GM12878 (cell line): ENCODE measurements at regions not wholly inside any gene's neighbourhood (a gene's known extent, or its start where the extent isn't known, plus 50 kb on each side); places are given as distances from the start of the nearest gene placed in this dataset.

Experiments
- ATAC-seq: fragments of 200-7000 bp; cut with Tn5 transposase; 3 replicates; pipeline ENCODE4 v1.9.1; 2020; ENCODE audit warnings: mild to moderate bottlenecking, moderate library complexity
- BruUV-seq: library from RNA; stranded (reverse); fragments of 400-500 nt; replicated peaks from 2 replicates; lab custom pipeline; 2021; lab: Mats Ljungman, UMichigan
- CTCF ChIA-PET: fragments of 300-600 bp; sonication (Branson Sonifier 250); formaldehyde crosslinking; extraction: SDS; loops from one replicate; lab custom pipeline; 2021; ENCODE audit warnings: inconsistent platforms; lab: Yijun Ruan, JAX
- POLR2A ChIA-PET: fragments of 350-600 bp; formaldehyde crosslinking; extraction: SDS; loops from one replicate; lab custom pipeline; 2021; ENCODE audit warnings: inconsistent platforms; lab: Charles Lee
- RAD21 ChIA-PET: fragments of 300-600 bp; sonication (Branson Sonifier 250); formaldehyde crosslinking; loops from one replicate; lab custom pipeline; 2023; ENCODE audit warnings: antibody characterized with exemption; ENCODE audit not compliant: unreplicated experiment; lab: Charles Lee
- SMC1A ChIA-PET: fragments of 300-600 bp; sonication (Branson Sonifier 250); formaldehyde crosslinking; loops from one replicate; lab custom pipeline; 2023; ENCODE audit not compliant: unreplicated experiment, uncharacterized antibody; lab: Charles Lee
- DNase-seq: peaks from one replicate; pipeline ENCODE4 v3.0.0-alpha.2; 2011; ENCODE audit warnings: low read depth, low spot score
- FAIRE-seq: peaks from 3 replicates; lab custom pipeline; 2011; peaks lifted over from hg19 to GRCh38; lab: Jason Lieb, UNC
- H2AFZ ChIP-seq: 2 replicates; pipeline ENCODE4 v1.6.0; 2011; ENCODE audit warnings: low read depth, low read length, control low read depth; ENCODE audit not compliant: control insufficient read depth
- H3K27ac ChIP-seq: 2 replicates; pipeline ENCODE4 v1.5.1; 2011; ENCODE audit warnings: control low read depth; ENCODE audit not compliant: control insufficient read depth, insufficient read depth
- H3K27me3 ChIP-seq, 2 experiments: replicated peaks in 1 of 2; 2 replicates each; pipeline versions ENCODE4 v1.6.0 to v1.6.1; 2011; ENCODE audit warnings: low read length in 1 of 2; ENCODE audit not compliant: control insufficient read depth in 2 of 2, insufficient read depth in 2 of 2
- H3K36me3 ChIP-seq, 2 experiments: 2 replicates each; pipeline ENCODE4 v1.5.1; 2011; ENCODE audit warnings: low read length in 1 of 2; ENCODE audit not compliant: control insufficient read depth in 2 of 2, insufficient read depth in 2 of 2
- H3K4me1 ChIP-seq: 2 replicates; pipeline ENCODE4 v1.6.1; 2011; ENCODE audit warnings: mild to moderate bottlenecking, low read length, moderate library complexity, mixed read lengths; ENCODE audit not compliant: control insufficient read depth, insufficient read depth
- H3K4me2 ChIP-seq: 2 replicates; pipeline ENCODE4 v1.6.0; 2011; ENCODE audit warnings: control low read depth; ENCODE audit not compliant: control insufficient read depth, insufficient read depth
- H3K4me3 ChIP-seq: fragments of 200-600 bp; sonication (generic); 2 replicates; pipeline ENCODE4 v1.5.1; 2016
- H3K79me2 ChIP-seq: 2 replicates; pipeline ENCODE4 v1.6.0; 2011; ENCODE audit warnings: low read length; ENCODE audit not compliant: control insufficient read depth, insufficient read depth
- H3K9ac ChIP-seq: 2 replicates; pipeline ENCODE4 v1.8.0; 2011; ENCODE audit warnings: low read length, control low read depth, mixed read lengths; ENCODE audit not compliant: control insufficient read depth, insufficient read depth
- H3K9me3 ChIP-seq: replicated peaks from 3 replicates; pipeline ENCODE4 v1.5.1; 2011; ENCODE audit warnings: mild to moderate bottlenecking, low read length; ENCODE audit not compliant: control insufficient read depth, insufficient read depth
- H4K20me1 ChIP-seq: 2 replicates; pipeline ENCODE4 v1.6.0; 2011; ENCODE audit not compliant: control insufficient read depth, insufficient read depth
- BRCA1 ChIP-seq: IDR thresholded peaks from 2 replicates; pipeline ENCODE4 v1.6.1; 2011; ENCODE audit warnings: low read depth, low read length, improper control_type of control experiment
- CBFB ChIP-seq: IDR thresholded peaks from 2 replicates; pipeline ENCODE4 v1.6.1; 2016; ENCODE audit warnings: antibody characterized with exemption, low read depth
- CHD4 ChIP-seq: fragments of 200-600 bp; sonication (generic); IDR thresholded peaks from 2 replicates; pipeline ENCODE4 v1.6.1; 2016; ENCODE audit warnings: mild to moderate bottlenecking
- EP300 ChIP-seq, 2 experiments: fragments of 150-350 bp in 1 of 2; IDR thresholded peaks; 2 replicates each; pipeline ENCODE4 v1.6.1; 2011 to 2012; ENCODE audit warnings: low read depth in 2 of 2, low read length in 2 of 2, borderline replicate concordance in 1 of 2, improper control_type of control experiment in 1 of 2, inconsistent platforms in 1 of 2; ENCODE audit not compliant: control insufficient read depth in 1 of 2
- GATAD2B ChIP-seq: fragments of 450-650 bp; conservative IDR thresholded peaks from 2 replicates; pipeline ENCODE4 v1.6.1; 2017; ENCODE audit warnings: low read depth, mild to moderate bottlenecking, moderate library complexity
- HDGF ChIP-seq: fragments of 450-650 bp; IDR thresholded peaks from 2 replicates; pipeline ENCODE4 v1.6.1; 2016; ENCODE audit warnings: antibody characterized with exemption
- IKZF2 ChIP-seq, 2 experiments: fragments of 450-650 bp; IDR thresholded peaks; 2 replicates each; pipeline ENCODE4 v1.6.1; 2017; ENCODE audit warnings: mild to moderate bottlenecking in 2 of 2, moderate library complexity in 2 of 2
- LARP7 ChIP-seq: fragments of 450-650 bp; IDR thresholded peaks from 2 replicates; pipeline ENCODE4 v1.6.1; 2017; ENCODE audit warnings: mild to moderate bottlenecking
- NR2F1 ChIP-seq: fragments of 450-650 bp; conservative IDR thresholded peaks from 2 replicates; pipeline ENCODE4 v1.6.1; 2017; ENCODE audit warnings: mild to moderate bottlenecking
- POLR2AphosphoS5 ChIP-seq: IDR thresholded peaks from 2 replicates; pipeline ENCODE4 v1.6.1; 2011; ENCODE audit warnings: mild to moderate bottlenecking, low read length, inconsistent platforms
- RAD21 ChIP-seq: IDR thresholded peaks from 2 replicates; pipeline ENCODE4 v1.6.1; 2011; ENCODE audit warnings: mild to moderate bottlenecking, low read depth, low read length, moderate library complexity; ENCODE audit not compliant: insufficient read depth
- RELA ChIP-seq: fragments of 450-650 bp; IDR thresholded peaks from 2 replicates; pipeline ENCODE4 v1.8.0; 2014; ENCODE audit warnings: borderline replicate concordance; ENCODE audit not compliant: partially characterized antibody
- SPI1 ChIP-seq: IDR thresholded peaks from 2 replicates; pipeline ENCODE4 v1.6.1; 2011; ENCODE audit warnings: low read depth, mild to moderate bottlenecking, low read length, moderate library complexity, borderline replicate concordance; ENCODE audit not compliant: insufficient read depth
- SREBF2 ChIP-seq: IDR thresholded peaks from 2 replicates; pipeline ENCODE4 v1.6.1; 2012; ENCODE audit warnings: mild to moderate bottlenecking, low read length
- WGBS: methylation state at CpG from one replicate; pipeline ENCODE4 v1.1.6; 2016; ENCODE audit warnings: low lambda C conversion rate; ENCODE audit not compliant: insufficient replicate concordance, insufficient coverage; ENCODE audit errors: missing lambda C conversion rate; 5-methylcytosine and 5-hydroxymethylcytosine counted together
- in situ Hi-C: fragments of 300-500 bp; cut with MboI; formaldehyde crosslinking; loops from 9 replicates; pipeline ENCODE4 v1.14.3; 2018; ENCODE audit warnings: mixed read lengths
- intact Hi-C: fragments of 100-400 bp; cut with micrococcal nuclease; formaldehyde crosslinking; loops from one replicate; pipeline ENCODE4 v1.14.2; 2022; ENCODE audit not compliant: unreplicated experiment
- TF ChIP-seq, protein P1 (sequence below): fragments of 450-650 bp; IDR thresholded peaks from 2 replicates; pipeline ENCODE4 v1.6.1; 2017; ENCODE audit warnings: mild to moderate bottlenecking
- TF ChIP-seq, protein P2 (sequence below): IDR thresholded peaks from 2 replicates; pipeline ENCODE4 v1.6.1; 2011; ENCODE audit warnings: mild to moderate bottlenecking, low read depth, low read length, moderate library complexity; ENCODE audit not compliant: insufficient replicate concordance

DNA sequence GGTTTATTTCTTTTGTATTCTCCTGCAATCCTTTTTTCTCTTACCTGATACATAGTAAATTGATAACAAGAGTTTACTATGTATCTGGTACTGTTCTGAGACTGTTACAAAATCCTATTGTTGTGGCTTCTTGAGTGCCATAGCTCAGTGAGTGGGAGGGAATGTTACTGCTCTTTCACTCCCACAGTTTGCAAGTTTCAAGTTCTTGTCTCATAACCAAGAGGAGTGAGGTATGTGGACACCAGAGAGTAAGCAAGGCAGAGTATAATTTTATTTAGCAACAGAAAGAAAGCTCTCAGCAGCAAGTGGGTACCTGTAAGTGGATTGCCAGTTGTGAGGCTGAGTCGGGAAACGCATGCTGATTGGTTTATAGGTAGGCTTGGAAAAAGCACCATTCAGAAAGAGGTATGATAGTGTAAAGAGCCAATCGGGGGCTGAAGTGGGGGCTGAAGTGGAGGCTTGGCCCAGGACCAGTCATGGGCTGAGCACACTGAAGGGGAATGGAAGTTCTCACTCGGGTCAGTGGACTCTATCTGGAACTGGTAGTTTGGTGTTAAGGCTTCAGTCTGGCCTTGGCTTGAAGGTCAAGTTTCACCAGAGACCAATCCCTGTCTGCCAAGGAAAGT lies 850.8 kb downstream of the TMTC2 start:
- Histone ChIP-seq H3K9ac (no peak overlapping the region), H3K27me3 (no peaks in the 10 kb centered on the region), H3K27ac (no peak overlapping the region), H3K4me2 (no peak overlapping the region), H4K20me1 (no peaks in the 10 kb centered on the region), H3K4me3 (no peak overlapping the region), H2AFZ (no peak overlapping the region), H3K4me1 (no peaks in the 10 kb centered on the region), H3K9me3 (no peaks in the 10 kb centered on the region), H3K79me2 (no peaks in the 10 kb centered on the region), H3K36me3 (no peaks in the 10 kb centered on the region)
- ATAC-seq (no peak), FAIRE-seq (no peak), DNase-seq (no peak)
- RAD21 ChIA-PET = no interaction called here
- in situ Hi-C loops = no loop called here
- intact Hi-C loops = no loop called here
- WGBS = 30% methylated on average over 4 of the region's 4 CpGs
- SMC1A ChIA-PET = no interaction called here
- BruUV-seq = no TSS peak
- POLR2A ChIA-PET = no interaction called here
- CTCF ChIA-PET = no interaction called here
- TF ChIP-seq POLR2AphosphoS5 (no peak), SPI1 (no peak), IKZF2 (IDR thresholded peaks at IDR 0.05) (no peak), EP300 (IDR thresholded peaks at IDR 0.05; ENCODE audit: borderline replicate concordance in 1 of 2, control insufficient read depth in 1 of 2, low read depth in 2 of 2, low read length in 2 of 2) (no peak), LARP7 (no peak), GATAD2B (no peak), BRCA1 (no peak), RAD21 (no peak), CHD4 (no peak), RELA (no peak), NR2F1 (no peak), SREBF2 (no peak), CBFB (no peak), HDGF (no peak)
- TF ChIP-seq, protein P1, sequence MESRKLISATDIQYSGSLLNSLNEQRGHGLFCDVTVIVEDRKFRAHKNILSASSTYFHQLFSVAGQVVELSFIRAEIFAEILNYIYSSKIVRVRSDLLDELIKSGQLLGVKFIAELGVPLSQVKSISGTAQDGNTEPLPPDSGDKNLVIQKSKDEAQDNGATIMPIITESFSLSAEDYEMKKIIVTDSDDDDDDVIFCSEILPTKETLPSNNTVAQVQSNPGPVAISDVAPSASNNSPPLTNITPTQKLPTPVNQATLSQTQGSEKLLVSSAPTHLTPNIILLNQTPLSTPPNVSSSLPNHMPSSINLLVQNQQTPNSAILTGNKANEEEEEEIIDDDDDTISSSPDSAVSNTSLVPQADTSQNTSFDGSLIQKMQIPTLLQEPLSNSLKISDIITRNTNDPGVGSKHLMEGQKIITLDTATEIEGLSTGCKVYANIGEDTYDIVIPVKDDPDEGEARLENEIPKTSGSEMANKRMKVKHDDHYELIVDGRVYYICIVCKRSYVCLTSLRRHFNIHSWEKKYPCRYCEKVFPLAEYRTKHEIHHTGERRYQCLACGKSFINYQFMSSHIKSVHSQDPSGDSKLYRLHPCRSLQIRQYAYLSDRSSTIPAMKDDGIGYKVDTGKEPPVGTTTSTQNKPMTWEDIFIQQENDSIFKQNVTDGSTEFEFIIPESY = no peak
- TF ChIP-seq, protein P2, sequence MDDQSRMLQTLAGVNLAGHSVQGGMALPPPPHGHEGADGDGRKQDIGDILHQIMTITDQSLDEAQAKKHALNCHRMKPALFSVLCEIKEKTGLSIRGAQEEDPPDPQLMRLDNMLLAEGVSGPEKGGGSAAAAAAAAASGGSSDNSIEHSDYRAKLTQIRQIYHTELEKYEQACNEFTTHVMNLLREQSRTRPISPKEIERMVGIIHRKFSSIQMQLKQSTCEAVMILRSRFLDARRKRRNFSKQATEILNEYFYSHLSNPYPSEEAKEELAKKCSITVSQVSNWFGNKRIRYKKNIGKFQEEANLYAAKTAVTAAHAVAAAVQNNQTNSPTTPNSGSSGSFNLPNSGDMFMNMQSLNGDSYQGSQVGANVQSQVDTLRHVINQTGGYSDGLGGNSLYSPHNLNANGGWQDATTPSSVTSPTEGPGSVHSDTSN = no peak
